Left lung (tissue), 4 donors: ENCODE measurements at regions not wholly inside any gene's neighbourhood (a gene's known extent, or its start where the extent isn't known, plus 50 kb on each side); places are given as distances from the start of the nearest gene placed in this dataset.

ENCODE experiments used
- ATAC-seq: fragments of 200-7000 bp; cut with Tn5 transposase; one replicate; pipeline ENCODE4 v1.9.1; 2020; ENCODE audit warnings: moderate library complexity
- DNase-seq, 4 donors: peaks; one replicate each; pipeline ENCODE4 v3.0.0-alpha.2; 2013 to 2020
- H3K27ac ChIP-seq, 2 donors: fragments of 200-600 bp; sonication (generic) in 1 of 2; one replicate each; pipeline versions ENCODE4 v1.5.0 to v1.8.0; 2020 to 2021
- H3K27me3 ChIP-seq, 2 donors: fragments of 200-600 bp; sonication (generic) in 1 of 2; one replicate each; pipeline versions ENCODE4 v1.5.0 to v1.8.0; 2020 to 2021
- H3K36me3 ChIP-seq, 2 donors: fragments of 200-600 bp; sonication (generic) in 1 of 2; one replicate each; pipeline versions ENCODE4 v1.5.0 to v1.8.0; 2020 to 2021
- H3K4me1 ChIP-seq, 2 donors: fragments of 200-600 bp; one replicate each; pipeline ENCODE4 v1.8.0; 2021
- H3K4me3 ChIP-seq, 2 donors: fragments of 200-600 bp; sonication (generic) in 1 of 2; one replicate each; pipeline versions ENCODE4 v1.5.0 to v1.8.0; 2020 to 2021; ENCODE audit warnings: mild to moderate bottlenecking in 1 of 2
- H3K9me3 ChIP-seq, 2 donors: fragments of 200-600 bp; sonication (generic) in 1 of 2; one replicate each; pipeline versions ENCODE4 v1.5.0 to v1.8.0; 2020 to 2021
- CTCF ChIP-seq, 2 donors: fragments of 200-600 bp; sonication (generic) in 1 of 2; IDR thresholded peaks; one replicate each; pipeline versions ENCODE4 v1.5.0 to v1.8.0; 2021; ENCODE audit warnings: antibody characterized with exemption in 2 of 2
- intact Hi-C, 2 donors: fragments of 100-400 bp; cut with DNase I; formaldehyde crosslinking; loops; one replicate each; pipeline versions ENCODE4 v1.11.2 to v1.14.2; 2022
- donor health status: DM: no; HTN: yes; CAD: no.
- donor health status: DM: no; HTN: no; CAD: no.

- ATAC-seq (no peak), DNase-seq (no peak)
- H3K27me3 ChIP-seq, result no peaks in the 10 kb centered on the region
- H3K36me3 ChIP-seq, result no peaks in the 10 kb centered on the region
- H3K4me1 ChIP-seq, result no peaks in the 10 kb centered on the region
- intact Hi-C loops, result no loop called here
- H3K4me3 ChIP-seq, result no peak overlapping the region
- no peak overlapping the region for H3K27ac ChIP-seq
- H3K9me3 ChIP-seq, result peaks cover 0 to 12% of the 10 kb centered on the region in 2 donors
- no peak for TF ChIP-seq CTCF (IDR thresholded peaks at IDR 0.05)
These were observed 142.0 kb downstream of the TMEM30B start for GRCh38 chr14:61139006-61139599.

- ATAC-seq (no peak), DNase-seq (no peak)
- TF ChIP-seq CTCF (IDR thresholded peaks at IDR 0.05), result no peak
- no peaks in the 10 kb centered on the region for H3K36me3 ChIP-seq
- H3K9me3 ChIP-seq, result no peaks in the 10 kb centered on the region
- no peaks in the 10 kb centered on the region for H3K27me3 ChIP-seq
- intact Hi-C loops, result no loop called here
- no peaks in the 10 kb centered on the region for H3K4me1 ChIP-seq
- no peak overlapping the region for H3K4me3 ChIP-seq
- H3K27ac ChIP-seq, result no peak overlapping the region
These were observed 148.2 kb downstream of the TMEM30B start for GRCh38 chr14:61132894-61133293.

GRCh38 chr14:61132336-61132735 lies 148.8 kb downstream of the TMEM30B start:
- Histone ChIP-seq H3K9me3 (no peaks in the 10 kb centered on the region), H3K27me3 (no peaks in the 10 kb centered on the region), H3K27ac (no peak overlapping the region), H3K36me3 (no peaks in the 10 kb centered on the region), H3K4me3 (no peak overlapping the region), H3K4me1 (no peaks in the 10 kb centered on the region)
- ATAC-seq, result no peak
- intact Hi-C loops, result no loop called here
- TF ChIP-seq CTCF (IDR thresholded peaks at IDR 0.05), result no peak
- DNase-seq, result no peak

GRCh38 chr14:61130512-61131260 lies 149.6 kb downstream of the SLC38A6 start:
- no peak overlapping the region for H3K27ac ChIP-seq
- no peak for ATAC-seq
- intact Hi-C loops, result no loop called here
- DNase-seq, result no peak
- H3K4me3 ChIP-seq, result no peak overlapping the region
- H3K9me3 ChIP-seq, result no peaks in the 10 kb centered on the region
- TF ChIP-seq CTCF (IDR thresholded peaks at IDR 0.05), result no peak
- no peaks in the 10 kb centered on the region for H3K27me3 ChIP-seq
- H3K4me1 ChIP-seq, result no peaks in the 10 kb centered on the region
- H3K36me3 ChIP-seq, result no peaks in the 10 kb centered on the region

- DNase-seq (no peak), ATAC-seq (no peak)
- Histone ChIP-seq H3K36me3 (no peaks in the 10 kb centered on the region), H3K27ac (no peak overlapping the region), H3K4me3 (no peak overlapping the region), H3K27me3 (no peaks in the 10 kb centered on the region), H3K4me1 (no peaks in the 10 kb centered on the region), H3K9me3 (no peaks in the 10 kb centered on the region)
- no peak for TF ChIP-seq CTCF (IDR thresholded peaks at IDR 0.05)
- intact Hi-C loops, result no loop called here
These were observed 148.2 kb downstream of the SLC38A6 start for GRCh38 chr14:61129168-61129745.
